SK-N-SH (cell line): ENCODE measurements at regions not wholly inside any gene's neighbourhood (a gene's known extent, or its start where the extent isn't known, plus 50 kb on each side); places are given as distances from the start of the nearest gene placed in this dataset.

Source experiments
- CTCF ChIP-seq: fragments of 200-600 bp; sonication (generic); IDR thresholded peaks from 2 replicates; pipeline ENCODE4 v1.6.1; 2017; ENCODE audit warnings: antibody characterized with exemption, mild to moderate bottlenecking, moderate library complexity
- EP300 ChIP-seq, 2 experiments: IDR thresholded peaks; 2 replicates each; pipeline versions ENCODE4 v1.4.0 to v1.6.1; 2012; ENCODE audit warnings: borderline replicate concordance in 1 of 2, low read depth in 1 of 2, low read length in 1 of 2
- EZH2phosphoT487 ChIP-seq: fragments of 200-600 bp; sonication (generic); IDR thresholded peaks from 2 replicates; pipeline ENCODE4 v1.6.1; 2017; ENCODE audit warnings: low read depth, mixed run types, mild to moderate bottlenecking, antibody characterized with exemption, moderate library complexity, borderline replicate concordance
- GABPA ChIP-seq: IDR thresholded peaks from 2 replicates; pipeline ENCODE4 v1.4.0; 2012; ENCODE audit warnings: low read depth, mild to moderate bottlenecking
- JUND ChIP-seq: IDR thresholded peaks from 2 replicates; pipeline ENCODE4 v1.4.0; 2012
- MAX ChIP-seq: IDR thresholded peaks from 2 replicates; pipeline ENCODE4 v1.4.0; 2012; ENCODE audit warnings: low read depth
- MEF2A ChIP-seq: IDR thresholded peaks from 2 replicates; pipeline ENCODE4 v1.4.0; 2012; ENCODE audit warnings: low read depth, borderline replicate concordance
- RAD21 ChIP-seq: IDR thresholded peaks from 2 replicates; pipeline ENCODE4 v1.6.1; 2012; ENCODE audit warnings: mild to moderate bottlenecking, low read length
- REST ChIP-seq: IDR thresholded peaks from 2 replicates; pipeline ENCODE4 v1.6.1; 2012; ENCODE audit warnings: mild to moderate bottlenecking, low read depth, low read length, moderate library complexity
- RFX5 ChIP-seq: IDR thresholded peaks from 2 replicates; pipeline ENCODE4 v1.6.1; 2012; ENCODE audit warnings: mild to moderate bottlenecking, improper control_type of control experiment, low read length
- SIN3A ChIP-seq: IDR thresholded peaks from 2 replicates; pipeline ENCODE4 v1.6.1; 2012; ENCODE audit warnings: low read depth, mild to moderate bottlenecking, low read length, moderate library complexity, borderline replicate concordance
- TAF1 ChIP-seq: IDR thresholded peaks from 2 replicates; pipeline ENCODE4 v1.6.1; 2012; ENCODE audit warnings: low read depth, mild to moderate bottlenecking, low read length, moderate library complexity, borderline replicate concordance

GRCh38 chr2:38473333-38474005 lies 96.4 kb upstream of the ATL2 start:
- TF ChIP-seq SIN3A (no peak), JUND (no peak), REST (no peak), TAF1 (no peak), CTCF (no peak), RFX5 (no peak), MAX (no peak), RAD21 (no peak), EZH2phosphoT487 (no peak), EP300 (IDR thresholded peaks at IDR 0.05; ENCODE audit: borderline replicate concordance in 1 of 2, low read depth in 1 of 2, low read length in 1 of 2) (no peak), MEF2A (no peak), GABPA (no peak)
